Testis (tissue), 2 donors: ENCODE measurements at regions not wholly inside any gene's neighbourhood (a gene's known extent, or its start where the extent isn't known, plus 50 kb on each side); places are given as distances from the start of the nearest gene placed in this dataset.

Experiments used
- DNase-seq: peaks from one replicate; pipeline ENCODE4 v3.0.0-alpha.2; 2019
- H3K27ac ChIP-seq, 2 donors: fragments of 200-600 bp; sonication (generic); one replicate each; pipeline ENCODE4 v1.5.1; 2019
- H3K27me3 ChIP-seq: fragments of 200-600 bp; sonication (generic); one replicate; pipeline ENCODE4 v1.5.1; 2019
- H3K36me3 ChIP-seq: fragments of 200-600 bp; sonication (generic); one replicate; pipeline ENCODE4 v1.5.1; 2017; ENCODE audit warnings: low read depth; ENCODE audit errors: missing control alignments
- H3K4me1 ChIP-seq: fragments of 200-600 bp; sonication (generic); one replicate; pipeline ENCODE4 v1.5.1; 2019
- H3K4me3 ChIP-seq, 2 donors: fragments of 200-600 bp; sonication (generic); one replicate each; pipeline ENCODE4 v1.5.1; 2017 to 2019
- H3K9me3 ChIP-seq: fragments of 200-600 bp; sonication (generic); one replicate; pipeline ENCODE4 v1.5.1; 2017
- POLR2A ChIP-seq: fragments of 450-650 bp; IDR thresholded peaks from one replicate; pipeline ENCODE4 v1.6.1; 2017; ENCODE audit warnings: antibody characterized with exemption, mild to moderate bottlenecking, moderate library complexity
- WGBS, 2 donors: methylation state at CpG; one replicate each; pipeline ENCODE4 v1.1.5; 2018; 5-methylcytosine and 5-hydroxymethylcytosine counted together
- intact Hi-C: fragments of 100-400 bp; cut with DNase I; formaldehyde crosslinking; loops from one replicate; pipeline ENCODE4 v1.15.1; 2023; ENCODE audit warnings: low total_unique reads
- TF ChIP-seq, protein P1 (sequence below), 3 experiments: fragments of 450-650 bp in 2 of 3; fragments of 200-600 bp in 1 of 3; sonication (generic) in 1 of 3; IDR thresholded peaks; one replicate each; pipeline ENCODE4 v1.5.1; 2016 to 2019; ENCODE audit warnings: antibody characterized with exemption in 3 of 3, mild to moderate bottlenecking in 2 of 3, moderate library complexity in 1 of 3

DNA sequence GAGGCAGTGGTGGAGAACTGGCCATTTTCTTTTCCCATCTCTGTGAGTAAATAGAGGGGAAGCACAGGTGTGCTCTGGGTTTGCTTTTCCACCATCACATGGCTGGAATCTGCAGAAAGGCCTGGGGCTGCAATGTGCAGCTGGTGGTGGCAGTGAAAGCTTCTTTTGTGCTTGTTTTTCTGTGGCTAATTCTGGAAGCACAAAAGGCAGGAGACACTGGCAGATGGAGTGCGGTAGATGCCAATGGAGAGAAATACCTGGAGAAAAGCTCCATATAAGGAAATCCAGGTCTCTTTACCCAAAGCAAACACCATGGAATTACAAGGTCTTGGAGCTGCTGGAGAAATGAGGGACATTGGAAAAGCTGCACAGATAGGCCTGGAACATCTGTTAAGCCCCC is 146.9 kb downstream of the HAPSTR1 start:
- H3K27me3 ChIP-seq, result no peaks in the 10 kb centered on the region
- 96 to 100% methylated on average over 1 of the region's 1 CpG for WGBS, 2 donors
- intact Hi-C loops, result no loop called here
- no peaks in the 10 kb centered on the region for H3K9me3 ChIP-seq
- H3K36me3 ChIP-seq, result no peaks in the 10 kb centered on the region
- H3K27ac ChIP-seq, result no peak overlapping the region
- DNase-seq, result no peak
- no peaks in the 10 kb centered on the region for H3K4me1 ChIP-seq
- no peak overlapping the region for H3K4me3 ChIP-seq
- no peak for TF ChIP-seq POLR2A
- TF ChIP-seq, protein P1, sequence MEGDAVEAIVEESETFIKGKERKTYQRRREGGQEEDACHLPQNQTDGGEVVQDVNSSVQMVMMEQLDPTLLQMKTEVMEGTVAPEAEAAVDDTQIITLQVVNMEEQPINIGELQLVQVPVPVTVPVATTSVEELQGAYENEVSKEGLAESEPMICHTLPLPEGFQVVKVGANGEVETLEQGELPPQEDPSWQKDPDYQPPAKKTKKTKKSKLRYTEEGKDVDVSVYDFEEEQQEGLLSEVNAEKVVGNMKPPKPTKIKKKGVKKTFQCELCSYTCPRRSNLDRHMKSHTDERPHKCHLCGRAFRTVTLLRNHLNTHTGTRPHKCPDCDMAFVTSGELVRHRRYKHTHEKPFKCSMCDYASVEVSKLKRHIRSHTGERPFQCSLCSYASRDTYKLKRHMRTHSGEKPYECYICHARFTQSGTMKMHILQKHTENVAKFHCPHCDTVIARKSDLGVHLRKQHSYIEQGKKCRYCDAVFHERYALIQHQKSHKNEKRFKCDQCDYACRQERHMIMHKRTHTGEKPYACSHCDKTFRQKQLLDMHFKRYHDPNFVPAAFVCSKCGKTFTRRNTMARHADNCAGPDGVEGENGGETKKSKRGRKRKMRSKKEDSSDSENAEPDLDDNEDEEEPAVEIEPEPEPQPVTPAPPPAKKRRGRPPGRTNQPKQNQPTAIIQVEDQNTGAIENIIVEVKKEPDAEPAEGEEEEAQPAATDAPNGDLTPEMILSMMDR (IDR thresholded peaks at IDR 0.05), result no peak

DNA sequence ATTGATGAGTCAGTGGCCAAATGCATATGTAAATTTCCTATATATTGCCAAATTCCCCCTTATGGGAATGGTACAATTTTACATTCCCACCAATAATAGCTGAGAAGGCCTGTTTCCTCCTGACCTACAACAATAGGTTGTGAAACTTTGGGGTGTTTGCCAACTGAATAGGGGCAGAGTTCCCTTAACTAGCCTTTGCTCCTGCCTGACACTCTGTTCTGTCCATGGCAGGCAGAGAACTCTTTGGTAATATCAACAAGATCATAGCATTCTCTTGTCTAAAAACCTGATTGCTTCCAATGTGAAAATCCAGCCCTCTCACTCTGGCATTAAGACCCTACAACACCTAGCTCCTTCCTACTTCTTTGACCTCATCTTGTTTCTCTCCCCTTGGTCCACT is 149.7 kb downstream of the HAPSTR1 start:
- no peak for DNase-seq
- Histone ChIP-seq H3K36me3 (no peaks in the 10 kb centered on the region), H3K4me1 (no peaks in the 10 kb centered on the region), H3K27me3 (no peaks in the 10 kb centered on the region), H3K9me3 (no peaks in the 10 kb centered on the region), H3K27ac (no peak overlapping the region), H3K4me3 (no peak overlapping the region)
- intact Hi-C loops, result no loop called here
- TF ChIP-seq, protein P1 (IDR thresholded peaks at IDR 0.05), result no peak
- no peak for TF ChIP-seq POLR2A

DNA sequence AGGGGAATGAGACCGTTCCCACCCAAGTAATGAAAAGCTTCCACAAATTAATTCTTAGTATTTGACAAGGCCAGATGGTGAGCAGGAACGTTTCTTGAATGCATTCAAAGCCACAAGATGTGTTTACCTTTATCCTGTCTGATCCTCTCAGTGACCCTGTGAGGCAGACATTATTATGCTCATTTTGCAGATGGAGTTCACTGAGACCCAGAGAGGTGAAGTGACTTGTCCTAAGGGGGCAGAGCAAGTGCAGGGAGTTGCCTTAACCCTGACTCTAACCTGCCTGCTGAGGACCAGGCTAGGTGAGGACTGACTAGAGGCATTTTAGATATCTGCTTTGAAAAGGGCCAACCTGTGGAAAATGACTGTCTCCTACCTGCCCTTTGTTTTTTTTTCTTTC is 156.7 kb downstream of the HAPSTR1 start:
- no peak for TF ChIP-seq POLR2A
- TF ChIP-seq, protein P1 (IDR thresholded peaks at IDR 0.05), result no peak
- Histone ChIP-seq H3K9me3 (no peaks in the 10 kb centered on the region), H3K4me3 (no peak overlapping the region), H3K36me3 (no peaks in the 10 kb centered on the region), H3K4me1 (no peaks in the 10 kb centered on the region), H3K27me3 (no peaks in the 10 kb centered on the region), H3K27ac (no peak overlapping the region)
- intact Hi-C loops, result no loop called here
- no peak for DNase-seq
- WGBS, 2 donors, result 64 to 71% methylated on average over 2 of the region's 2 CpGs

DNA sequence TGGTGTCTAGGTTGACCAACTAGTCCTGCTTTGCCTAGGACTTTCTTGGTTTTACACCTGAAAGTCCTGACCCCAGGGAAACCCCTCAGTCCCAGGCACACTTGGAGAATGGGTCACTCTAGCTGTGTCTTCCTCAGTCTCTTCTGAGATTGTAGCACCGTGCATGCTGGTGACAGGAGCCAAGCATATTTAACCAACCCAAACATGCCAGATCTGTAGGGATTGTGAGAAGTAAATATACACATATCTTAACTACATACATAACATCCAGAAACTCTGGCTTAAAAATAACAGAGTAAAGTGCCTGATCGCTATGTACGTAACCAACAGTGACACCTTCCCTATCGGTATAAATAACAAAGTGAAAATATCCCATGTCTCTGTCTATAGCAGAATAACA is 158.1 kb downstream of the HAPSTR1 start:
- H3K27ac ChIP-seq, result no peak overlapping the region
- H3K4me3 ChIP-seq, result no peak overlapping the region
- no peak for TF ChIP-seq POLR2A
- TF ChIP-seq, protein P1 (IDR thresholded peaks at IDR 0.05), result no peak
- intact Hi-C loops, result no loop called here
- H3K4me1 ChIP-seq, result no peaks in the 10 kb centered on the region
- no peak for DNase-seq
- no peaks in the 10 kb centered on the region for H3K36me3 ChIP-seq
- no peaks in the 10 kb centered on the region for H3K9me3 ChIP-seq
- WGBS, 2 donors, result 95% methylated on average over 4 of the region's 4 CpGs
- H3K27me3 ChIP-seq, result no peaks in the 10 kb centered on the region

DNA sequence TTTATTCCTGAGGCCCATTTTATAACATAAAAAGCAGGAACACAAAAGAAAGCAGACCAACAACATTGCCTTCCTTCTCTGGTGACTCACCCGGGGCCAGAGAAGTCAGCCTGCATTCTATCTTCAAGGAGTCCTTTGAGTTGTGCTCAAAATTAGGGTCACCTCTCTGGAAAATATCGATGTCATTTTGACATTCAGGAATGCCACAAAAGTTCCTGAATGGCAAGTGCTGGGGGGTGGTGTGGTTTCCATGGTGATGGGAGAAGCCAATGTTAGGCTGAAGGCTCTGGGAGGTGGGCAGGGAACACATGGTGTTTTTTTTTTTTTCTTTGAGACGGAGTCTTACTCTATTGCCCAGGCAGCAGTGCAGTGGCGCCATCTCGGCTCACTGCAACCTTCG is 159.6 kb downstream of the HAPSTR1 start:
- 84 to 96% methylated on average over 6 of the region's 6 CpGs for WGBS, 2 donors
- intact Hi-C loops, result no loop called here

More for the DNA sequence above, 159.6 kb downstream of the HAPSTR1 start:
- DNase-seq, result no peak
- Histone ChIP-seq H3K4me3 (no peak overlapping the region), H3K27me3 (no peaks in the 10 kb centered on the region), H3K36me3 (no peaks in the 10 kb centered on the region), H3K4me1 (no peaks in the 10 kb centered on the region), H3K9me3 (no peaks in the 10 kb centered on the region), H3K27ac (no peak overlapping the region)
- TF ChIP-seq POLR2A, result no peak
- TF ChIP-seq, protein P1 (IDR thresholded peaks at IDR 0.05), result no peak
